CD14-positive monocyte (primary cell): ENCODE measurements at regions not wholly inside any gene's neighbourhood (a gene's known extent, or its start where the extent isn't known, plus 50 kb on each side); places are given as distances from the start of the nearest gene placed in this dataset.

ENCODE experiments used
- DNase-seq, 3 donors: peaks; one replicate each; pipeline ENCODE4 v3.0.0-alpha.2; 2011 to 2022
- H2AFZ ChIP-seq: 2 replicates; pipeline ENCODE4 v1.6.0; 2012; ENCODE audit warnings: mild to moderate bottlenecking, low read depth, low read length, inconsistent platforms; ENCODE audit not compliant: insufficient read depth, poor library complexity, severe bottlenecking
- H3K27ac ChIP-seq, 2 donors: 1 replicate in 1 of 2; 2 replicates in 1 of 2; pipeline ENCODE4 v1.5.1; 2012 to 2013; ENCODE audit warnings: low read length in 2 of 2, control low read depth in 1 of 2, inconsistent platforms in 1 of 2, low read depth in 1 of 2, mild to moderate bottlenecking in 1 of 2
- H3K27me3 ChIP-seq, 2 donors: one replicate each; pipeline versions ENCODE4 v1.6.0 to v1.6.1; 2011 to 2013; ENCODE audit warnings: low read length in 2 of 2; ENCODE audit not compliant: control insufficient read depth in 2 of 2, insufficient read depth in 2 of 2
- H3K36me3 ChIP-seq, 2 donors: replicated peaks in 1 of 2; 1 replicate in 1 of 2; 2 replicates in 1 of 2; pipeline versions ENCODE4 v1.5.1 to v1.6.1; 2012 to 2013; ENCODE audit warnings: low read length in 2 of 2, control low read depth in 1 of 2, inconsistent platforms in 1 of 2, mild to moderate bottlenecking in 1 of 2; ENCODE audit not compliant: insufficient read depth in 2 of 2, control insufficient read depth in 1 of 2
- H3K4me1 ChIP-seq, 2 donors: 1 replicate in 1 of 2; 2 replicates in 1 of 2; pipeline versions ENCODE4 v1.5.1 to v1.6.1; 2012 to 2013; ENCODE audit warnings: low read length in 2 of 2, control low read depth in 1 of 2, inconsistent platforms in 1 of 2, mild to moderate bottlenecking in 1 of 2, moderate library complexity in 1 of 2; ENCODE audit not compliant: insufficient read depth in 2 of 2, control insufficient read depth in 1 of 2
- H3K4me2 ChIP-seq: replicated peaks from 2 replicates; pipeline ENCODE3; 2012; ENCODE audit warnings: low read length, moderate library complexity, mild to moderate bottlenecking; ENCODE audit not compliant: poor library complexity, severe bottlenecking; ENCODE audit errors: extremely low read depth
- H3K4me3 ChIP-seq, 3 experiments: fragments of 200-600 bp in 1 of 3; sonication (generic) in 1 of 3; replicated peaks in 1 of 3; 1 replicate in 2 of 3; 2 replicates in 1 of 3; pipeline ENCODE4 v1.5.1; 2011 to 2013; ENCODE audit warnings: low read length in 3 of 3, mild to moderate bottlenecking in 3 of 3, control low read depth in 2 of 3, low read depth in 2 of 3, inconsistent platforms in 1 of 3, moderate library complexity in 1 of 3
- H3K79me2 ChIP-seq: 2 replicates; pipeline ENCODE4 v1.6.0; 2012; ENCODE audit warnings: mild to moderate bottlenecking, control low read depth, inconsistent platforms, low read length, moderate library complexity; ENCODE audit not compliant: insufficient read depth
- H3K9ac ChIP-seq: 2 replicates; pipeline ENCODE4 v1.6.0; 2017; ENCODE audit warnings: low read length, mild to moderate bottlenecking; ENCODE audit not compliant: insufficient read depth, poor library complexity, severe bottlenecking
- H3K9me3 ChIP-seq, 2 donors: replicated peaks in 1 of 2; 1 replicate in 1 of 2; 2 replicates in 1 of 2; pipeline versions ENCODE4 v1.5.1 to v1.6.1; 2012 to 2013; ENCODE audit warnings: low read length in 2 of 2, control low read depth in 1 of 2; ENCODE audit not compliant: control insufficient read depth in 1 of 2, insufficient read depth in 1 of 2
- H4K20me1 ChIP-seq: 2 replicates; pipeline ENCODE4 v1.6.0; 2012; ENCODE audit warnings: mild to moderate bottlenecking, low read length, control low read depth, moderate library complexity; ENCODE audit not compliant: insufficient read depth
- H3K27ac Mint-ChIP-seq, 7 donors: one replicate each; pipeline ENCODE4 v1.8.0; 2020; ENCODE audit warnings: mild to moderate bottlenecking in 7 of 7, mixed read lengths in 7 of 7, moderate library complexity in 6 of 7, inconsistent platforms in 2 of 7
- H3K27me3 Mint-ChIP-seq, 3 donors: one replicate each; pipeline ENCODE4 v1.8.0; 2021 to 2022; ENCODE audit warnings: low read depth in 3 of 3, mild to moderate bottlenecking in 3 of 3, mixed read lengths in 3 of 3, moderate library complexity in 3 of 3, inconsistent platforms in 1 of 3
- H3K36me3 Mint-ChIP-seq, 2 donors: one replicate each; pipeline ENCODE4 v1.8.0; 2020; ENCODE audit warnings: mixed read lengths in 2 of 2, inconsistent platforms in 1 of 2, mild to moderate bottlenecking in 1 of 2
- H3K4me1 Mint-ChIP-seq: one replicate; pipeline ENCODE4 v1.8.0; 2020; ENCODE audit warnings: mild to moderate bottlenecking, mixed read lengths
- H3K4me3 Mint-ChIP-seq, 2 donors: one replicate each; pipeline ENCODE4 v1.8.0; 2020; ENCODE audit warnings: mild to moderate bottlenecking in 2 of 2, mixed read lengths in 2 of 2, moderate library complexity in 1 of 2
- H3K9me3 Mint-ChIP-seq, 7 donors: one replicate each; pipeline ENCODE4 v1.8.0; 2020 to 2022; ENCODE audit warnings: mixed read lengths in 7 of 7, mild to moderate bottlenecking in 6 of 7, moderate library complexity in 6 of 7, inconsistent platforms in 2 of 7
- CTCF ChIP-seq: fragments of 200-600 bp; IDR thresholded peaks from one replicate; pipeline ENCODE4 v1.8.0; 2022; ENCODE audit warnings: antibody characterized with exemption, mild to moderate bottlenecking
- WGBS: methylation state at CpG from one replicate; pipeline ENCODE4 v1.1.5; 2013; ENCODE audit warnings: missing lambda C conversion rate; ENCODE audit not compliant: insufficient coverage; 5-methylcytosine and 5-hydroxymethylcytosine counted together
- intact Hi-C, 2 donors: fragments of 100-400 bp; cut with micrococcal nuclease; formaldehyde crosslinking; loops; one replicate each; pipeline versions ENCODE4 v1.15.0 to v1.15.1; 2023

GRCh38 chr5:154603485-154603884 is 125.5 kb upstream of the HAND1 start:
- intact Hi-C loops: loop anchor here (10.0 kb wide), 2 partner anchors 79 to 109 kb away; no protein-coding TSS in a partner anchor
- no peak overlapping the region for H2AFZ ChIP-seq
- H3K36me3 Mint-ChIP-seq: no peaks in the 10 kb centered on the region
- H3K9me3 Mint-ChIP-seq: no peaks in the 10 kb centered on the region
- no peaks in the 10 kb centered on the region for H4K20me1 ChIP-seq
- no peak overlapping the region for H3K4me3 Mint-ChIP-seq
- H3K27ac Mint-ChIP-seq: no peak overlapping the region
- no peaks in the 10 kb centered on the region for H3K4me1 ChIP-seq
- no peak for DNase-seq
- no peak overlapping the region for H3K4me3 ChIP-seq
- peaks cover 21 to 49% (median 35%) of the 10 kb centered on the region in 3 donors for H3K27me3 Mint-ChIP-seq
- H3K4me1 Mint-ChIP-seq: peaks cover 2% of the 10 kb centered on the region
- H3K79me2 ChIP-seq: no peaks in the 10 kb centered on the region
- H3K27ac ChIP-seq: no peak overlapping the region
- TF ChIP-seq CTCF: no peak
- no peak overlapping the region for H3K9ac ChIP-seq
- no peaks in the 10 kb centered on the region for H3K9me3 ChIP-seq
- no peaks in the 10 kb centered on the region for H3K36me3 ChIP-seq
- H3K4me2 ChIP-seq: no peak overlapping the region
- WGBS: no CpG with 5 or more reads among the region's 1 CpG
- peaks cover 2 to 22% of the 10 kb centered on the region in 2 donors for H3K27me3 ChIP-seq

GRCh38 chr5:154603011-154603410 is 125.0 kb upstream of the HAND1 start:
- Histone ChIP-seq H3K9me3 (no peaks in the 10 kb centered on the region), H3K27me3 (peaks cover 2 to 17% of the 10 kb centered on the region in 2 donors), H3K27ac (no peak overlapping the region), H3K79me2 (no peaks in the 10 kb centered on the region), H3K36me3 (no peaks in the 10 kb centered on the region), H2AFZ (no peak overlapping the region), H3K9ac (no peak overlapping the region), H3K4me3 (no peak overlapping the region), H3K4me2 (no peak overlapping the region), H3K4me1 (no peaks in the 10 kb centered on the region), H4K20me1 (no peaks in the 10 kb centered on the region)
- H3K9me3 Mint-ChIP-seq: peaks cover 0 to 1% (median 0%) of the 10 kb centered on the region in 7 donors
- peaks cover 25 to 48% (median 33%) of the 10 kb centered on the region in 3 donors for H3K27me3 Mint-ChIP-seq
- 100% methylated on average over 1 of the region's 1 CpG for WGBS
- no peak overlapping the region for H3K27ac Mint-ChIP-seq
- H3K36me3 Mint-ChIP-seq: no peaks in the 10 kb centered on the region
- no peak overlapping the region for H3K4me3 Mint-ChIP-seq
- no peak for TF ChIP-seq CTCF
- intact Hi-C loops: loop anchor here (10.0 kb wide), 2 partner anchors 78 to 108 kb away; no protein-coding TSS in a partner anchor
- no peak for DNase-seq
- peaks cover 2% of the 10 kb centered on the region for H3K4me1 Mint-ChIP-seq
